ENCODE measurements at regions not wholly inside any gene's neighbourhood (a gene's known extent, or its start where the extent isn't known, plus 50 kb on each side); places are given as distances from the start of the nearest gene placed in this dataset.
A peak's percentile ranks its signal among the peaks of the same experiment; 100 is the strongest.
"Not testable (repeated sequence)": the region's sequence is repeated elsewhere in the genome, so short reads cannot be mapped to it uniquely, and the experiment has no call there.

GRCh38 chr10:9260690-9261089 lies 1206.2 kb downstream of the GATA3 start:
- Histone ChIP-seq H3K4me1 (ENCODE audit: control insufficient read depth, insufficient read depth, low read length) (no peaks in the 10 kb centered on the region), H3K4me3 (ENCODE audit: low read length) (no peak overlapping the region), H3K9me3 (replicated peaks; ENCODE audit: control insufficient read depth, low read depth, low read length) (no peaks in the 10 kb centered on the region), H3K27me3 (ENCODE audit: control insufficient read depth, insufficient read depth, low read length) (no peaks in the 10 kb centered on the region), H3K36me3 (ENCODE audit: control insufficient read depth, insufficient read depth, low read length) (no peaks in the 10 kb centered on the region), H3K27ac (ENCODE audit: low read length) (no peak overlapping the region)
- WGBS (ENCODE audit: insufficient coverage) = no CpG with 5 or more reads among the region's 1 CpG
- DNase-seq = no peak

GRCh38 chr10:9262770-9263169 lies 1208.3 kb downstream of the GATA3 start:
- H3K4me1 ChIP-seq (ENCODE audit: control insufficient read depth, insufficient read depth, low read length) = no peaks in the 10 kb centered on the region
- no CpG with 5 or more reads among the region's 1 CpG for whole genome bisulfite sequencing (ENCODE audit: insufficient coverage)
- no peaks in the 10 kb centered on the region for H3K36me3 ChIP-seq (ENCODE audit: control insufficient read depth, insufficient read depth, low read length)
- no peak for DNase-seq
- H3K27me3 ChIP-seq (ENCODE audit: control insufficient read depth, insufficient read depth, low read length) = no peaks in the 10 kb centered on the region
- no peak overlapping the region for H3K27ac ChIP-seq (ENCODE audit: low read length)
- H3K9me3 ChIP-seq (replicated peaks; ENCODE audit: control insufficient read depth, low read depth, low read length) = no peaks in the 10 kb centered on the region
- H3K4me3 ChIP-seq (ENCODE audit: low read length) = no peak overlapping the region

- no peak overlapping the region for H3K27ac ChIP-seq (ENCODE audit: low read length)
- H3K9me3 ChIP-seq (replicated peaks; ENCODE audit: control insufficient read depth, low read depth, low read length) = no peaks in the 10 kb centered on the region
- H3K36me3 ChIP-seq (ENCODE audit: control insufficient read depth, insufficient read depth, low read length) = no peaks in the 10 kb centered on the region
- DNase-seq = no peak
- H3K27me3 ChIP-seq (ENCODE audit: control insufficient read depth, insufficient read depth, low read length) = no peaks in the 10 kb centered on the region
- no peak overlapping the region for H3K4me3 ChIP-seq (ENCODE audit: low read length)
- WGBS (ENCODE audit: insufficient coverage) = no CpG with 5 or more reads among the region's 5 CpGs
- H3K4me1 ChIP-seq (ENCODE audit: control insufficient read depth, insufficient read depth, low read length) = no peaks in the 10 kb centered on the region
These were observed 1213.7 kb downstream of the GATA3 start for GRCh38 chr10:9268176-9268575.

GRCh38 chr10:9273126-9273833 lies 1218.8 kb downstream of the GATA3 start:
- not testable (repeated sequence) for H3K27ac ChIP-seq (ENCODE audit: low read length); H3K4me3 ChIP-seq (ENCODE audit: low read length); DNase-seq; H3K4me1 ChIP-seq (ENCODE audit: control insufficient read depth, insufficient read depth, low read length); H3K36me3 ChIP-seq (ENCODE audit: control insufficient read depth, insufficient read depth, low read length); H3K9me3 ChIP-seq (replicated peaks; ENCODE audit: control insufficient read depth, low read depth, low read length); H3K27me3 ChIP-seq (ENCODE audit: control insufficient read depth, insufficient read depth, low read length)
- WGBS (ENCODE audit: insufficient coverage) = 92% methylated on average over 26 of the region's 61 CpGs

GRCh38 chr10:9274206-9274755 lies 1219.8 kb downstream of the GATA3 start:
- no CpG with 5 or more reads among the region's 6 CpGs for WGBS (ENCODE audit: insufficient coverage)
- Histone ChIP-seq H3K27me3 (ENCODE audit: control insufficient read depth, insufficient read depth, low read length) (no peaks in the 10 kb centered on the region), H3K4me1 (ENCODE audit: control insufficient read depth, insufficient read depth, low read length) (no peaks in the 10 kb centered on the region)

GRCh38 chr10:9275861-9276260 lies 1221.4 kb downstream of the GATA3 start:
- H3K4me1 ChIP-seq (ENCODE audit: control insufficient read depth, insufficient read depth, low read length) = no peaks in the 10 kb centered on the region
- H3K27me3 ChIP-seq (ENCODE audit: control insufficient read depth, insufficient read depth, low read length) = no peaks in the 10 kb centered on the region
- no peak overlapping the region for H3K27ac ChIP-seq (ENCODE audit: low read length)
- H3K36me3 ChIP-seq (ENCODE audit: control insufficient read depth, insufficient read depth, low read length) = no peaks in the 10 kb centered on the region
- no CpG with 5 or more reads among the region's 2 CpGs for WGBS (ENCODE audit: insufficient coverage)
- no peak overlapping the region for H3K4me3 ChIP-seq (ENCODE audit: low read length)
- H3K9me3 ChIP-seq (replicated peaks; ENCODE audit: control insufficient read depth, low read depth, low read length) = no peaks in the 10 kb centered on the region
- DNase-seq = no peak

More at GRCh38 chr10:9274206-9274755, 1219.8 kb downstream of the GATA3 start:
- Histone ChIP-seq H3K27ac (ENCODE audit: low read length) (no peak overlapping the region), H3K36me3 (ENCODE audit: control insufficient read depth, insufficient read depth, low read length) (no peaks in the 10 kb centered on the region), H3K9me3 (replicated peaks; ENCODE audit: control insufficient read depth, low read depth, low read length) (no peaks in the 10 kb centered on the region), H3K4me3 (ENCODE audit: low read length) (no peak overlapping the region)
- DNase-seq = no peak

- Histone ChIP-seq H3K4me1 (ENCODE audit: control insufficient read depth, insufficient read depth, low read length) (no peaks in the 10 kb centered on the region), H3K4me3 (ENCODE audit: low read length) (no peak overlapping the region), H3K27me3 (ENCODE audit: control insufficient read depth, insufficient read depth, low read length) (no peaks in the 10 kb centered on the region), H3K36me3 (ENCODE audit: control insufficient read depth, insufficient read depth, low read length) (no peaks in the 10 kb centered on the region), H3K27ac (ENCODE audit: low read length) (no peak overlapping the region), H3K9me3 (replicated peaks; ENCODE audit: control insufficient read depth, low read depth, low read length) (no peaks in the 10 kb centered on the region)
- no CpG with 5 or more reads among the region's 7 CpGs for WGBS (ENCODE audit: insufficient coverage)
- DNase-seq = no peak
These were observed 1231.2 kb downstream of the GATA3 start for GRCh38 chr10:9285690-9286089.

- Histone ChIP-seq H3K27ac (ENCODE audit: low read length) (no peak overlapping the region), H3K36me3 (ENCODE audit: control insufficient read depth, insufficient read depth, low read length) (no peaks in the 10 kb centered on the region), H3K4me3 (ENCODE audit: low read length) (no peak overlapping the region), H3K9me3 (replicated peaks; ENCODE audit: control insufficient read depth, low read depth, low read length) (no peaks in the 10 kb centered on the region), H3K4me1 (ENCODE audit: control insufficient read depth, insufficient read depth, low read length) (no peaks in the 10 kb centered on the region), H3K27me3 (ENCODE audit: control insufficient read depth, insufficient read depth, low read length) (no peaks in the 10 kb centered on the region)
- DNase-seq = no peak
- no CpG with 5 or more reads among the region's 1 CpG for whole genome bisulfite sequencing (ENCODE audit: insufficient coverage)
These were observed 1235.3 kb downstream of the GATA3 start for GRCh38 chr10:9289811-9290210.

- Histone ChIP-seq H3K9me3 (replicated peaks; ENCODE audit: control insufficient read depth, low read depth, low read length) (no peaks in the 10 kb centered on the region), H3K27ac (ENCODE audit: low read length) (no peak overlapping the region), H3K4me1 (ENCODE audit: control insufficient read depth, insufficient read depth, low read length) (no peaks in the 10 kb centered on the region), H3K36me3 (ENCODE audit: control insufficient read depth, insufficient read depth, low read length) (no peaks in the 10 kb centered on the region), H3K4me3 (ENCODE audit: low read length) (no peak overlapping the region), H3K27me3 (ENCODE audit: control insufficient read depth, insufficient read depth, low read length) (no peaks in the 10 kb centered on the region)
- no CpG with 5 or more reads among the region's 1 CpG for WGBS (ENCODE audit: insufficient coverage)
- no peak for DNase-seq
These were observed 1236.6 kb downstream of the GATA3 start for GRCh38 chr10:9291081-9291480.

- H3K4me1 ChIP-seq (ENCODE audit: control insufficient read depth, insufficient read depth, low read length) = no peaks in the 10 kb centered on the region
- no peaks in the 10 kb centered on the region for H3K36me3 ChIP-seq (ENCODE audit: control insufficient read depth, insufficient read depth, low read length)
- H3K27me3 ChIP-seq (ENCODE audit: control insufficient read depth, insufficient read depth, low read length) = no peaks in the 10 kb centered on the region
- DNase-seq = peak; percentile 33
- H3K4me3 ChIP-seq (ENCODE audit: low read length) = no peak overlapping the region
- H3K27ac ChIP-seq (ENCODE audit: low read length) = no peak overlapping the region
- 0% methylated on average over 1 of the region's 4 CpGs for WGBS (ENCODE audit: insufficient coverage)
- H3K9me3 ChIP-seq (replicated peaks; ENCODE audit: control insufficient read depth, low read depth, low read length) = no peaks in the 10 kb centered on the region
These were observed 1239.7 kb downstream of the GATA3 start for GRCh38 chr10:9294132-9294663.
